GM19397 (cell line): ENCODE measurements at regions not wholly inside any gene's neighbourhood (a gene's known extent, or its start where the extent isn't known, plus 50 kb on each side); places are given as distances from the start of the nearest gene placed in this dataset.
A peak's percentile ranks its signal among the peaks of the same experiment; 100 is the strongest.

Source experiments
- ATAC-seq: cut with Tn5 transposase; IDR thresholded peaks from one replicate; pipeline ENCODE4 v1.9.1; 2021; ENCODE audit warnings: mild to moderate bottlenecking, moderate library complexity; ENCODE audit not compliant: unreplicated experiment

- ATAC-seq = no peak
Measured at GRCh38 chr18:60319129-60319528, 53.4 kb downstream of the MC4R start.

DNA sequence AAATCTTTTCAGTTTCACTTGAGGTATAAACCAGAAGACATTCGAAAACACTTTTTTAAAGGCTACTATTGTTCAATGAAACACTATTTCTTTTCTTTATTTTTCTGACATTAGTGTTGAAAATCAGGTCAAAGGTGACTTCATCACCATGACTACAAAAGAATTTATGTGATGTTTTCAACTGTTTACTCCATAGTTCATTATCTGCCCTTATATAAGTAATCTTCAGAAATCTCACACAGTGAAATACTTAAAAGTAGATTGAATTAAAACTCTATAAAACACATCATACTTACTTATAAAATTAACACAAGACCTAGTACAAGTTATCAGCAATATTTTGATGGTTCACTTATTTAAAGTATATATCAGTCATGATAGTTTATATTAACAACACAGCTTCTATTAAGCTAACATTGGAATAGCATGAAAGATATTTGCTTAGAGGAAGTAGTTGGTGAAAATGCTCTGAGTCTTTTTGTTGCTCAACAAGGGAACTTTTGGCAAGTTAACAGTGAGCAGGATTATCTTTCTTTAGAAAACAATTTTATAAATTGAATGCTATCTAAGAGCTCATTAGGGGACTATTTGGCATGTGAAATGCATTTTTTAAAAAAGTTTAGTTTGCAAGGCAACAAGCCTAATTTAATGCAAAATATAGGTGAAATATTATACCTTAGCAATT lies 60.8 kb downstream of the MC4R start:
- ATAC-seq = no peak

DNA sequence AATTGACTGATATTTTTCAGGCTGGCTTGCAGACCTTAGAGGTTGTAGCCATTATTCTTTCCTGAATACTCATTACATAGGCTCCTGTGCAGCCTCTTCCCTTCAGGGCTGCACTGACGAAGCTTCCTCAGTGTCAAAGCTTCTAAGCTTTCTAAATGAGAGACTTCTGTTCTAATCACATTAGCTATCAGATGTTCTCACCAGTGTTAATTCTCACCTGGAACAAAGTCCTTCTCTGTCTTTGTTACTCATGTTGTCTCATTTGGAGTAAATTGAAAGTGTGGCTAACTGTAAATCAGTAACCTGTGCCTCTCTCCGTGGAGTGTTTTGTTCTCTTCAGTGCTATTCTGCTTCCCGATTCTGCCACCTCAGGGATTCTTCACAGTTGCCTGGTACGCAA lies 76.9 kb downstream of the MC4R start:
- no peak for ATAC-seq

DNA sequence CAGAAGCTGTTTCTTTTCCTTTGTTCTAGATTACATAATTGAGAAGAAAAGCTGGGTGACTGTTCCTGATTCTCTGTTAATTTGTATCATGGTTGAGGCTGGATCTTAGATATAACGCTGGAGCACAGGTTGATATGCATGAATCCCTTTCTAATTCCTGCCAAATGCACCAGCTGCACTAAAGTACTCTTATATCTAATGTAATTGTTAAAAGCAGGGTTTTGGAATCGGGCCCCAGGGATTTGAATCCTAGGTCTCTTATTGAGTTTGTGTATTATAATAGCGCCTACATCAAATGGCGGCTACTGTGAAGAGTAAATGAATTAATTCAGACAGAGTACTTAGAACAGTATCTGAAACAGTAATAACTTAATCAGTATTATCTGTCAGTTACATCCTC lies 80.4 kb downstream of the MC4R start:
- ATAC-seq = no peak

- ATAC-seq = no peak
Measured at GRCh38 chr18:60279391-60279790, 93.2 kb downstream of the MC4R start.

DNA sequence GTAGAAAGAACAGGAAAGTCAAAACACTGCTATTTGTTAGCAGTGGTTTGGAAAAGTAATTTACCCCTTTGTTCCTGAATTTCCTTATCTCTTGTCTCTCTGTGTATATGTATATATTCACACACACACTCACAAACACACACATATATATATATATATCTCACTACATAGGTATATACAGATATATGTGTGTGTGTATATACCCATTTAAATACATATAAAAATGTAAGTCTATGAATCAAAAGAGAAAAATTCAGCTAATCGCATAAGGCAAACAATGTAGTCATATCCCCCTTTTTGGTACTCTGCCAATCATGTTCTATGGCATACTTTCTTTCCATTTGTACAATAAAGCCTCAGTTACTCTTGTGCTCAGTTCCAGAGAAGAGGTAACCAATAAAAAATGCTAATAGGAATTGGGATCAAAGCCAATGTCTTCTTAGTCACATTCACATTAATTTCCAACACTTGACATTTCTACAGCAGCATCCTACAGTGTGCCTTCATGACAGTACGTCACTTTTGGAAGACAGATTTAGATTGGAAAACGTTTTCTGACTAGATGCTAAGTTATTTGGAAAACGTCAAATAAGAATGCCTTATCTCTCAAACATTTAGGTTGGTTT lies 94.6 kb downstream of the MC4R start:
- no peak for ATAC-seq

DNA sequence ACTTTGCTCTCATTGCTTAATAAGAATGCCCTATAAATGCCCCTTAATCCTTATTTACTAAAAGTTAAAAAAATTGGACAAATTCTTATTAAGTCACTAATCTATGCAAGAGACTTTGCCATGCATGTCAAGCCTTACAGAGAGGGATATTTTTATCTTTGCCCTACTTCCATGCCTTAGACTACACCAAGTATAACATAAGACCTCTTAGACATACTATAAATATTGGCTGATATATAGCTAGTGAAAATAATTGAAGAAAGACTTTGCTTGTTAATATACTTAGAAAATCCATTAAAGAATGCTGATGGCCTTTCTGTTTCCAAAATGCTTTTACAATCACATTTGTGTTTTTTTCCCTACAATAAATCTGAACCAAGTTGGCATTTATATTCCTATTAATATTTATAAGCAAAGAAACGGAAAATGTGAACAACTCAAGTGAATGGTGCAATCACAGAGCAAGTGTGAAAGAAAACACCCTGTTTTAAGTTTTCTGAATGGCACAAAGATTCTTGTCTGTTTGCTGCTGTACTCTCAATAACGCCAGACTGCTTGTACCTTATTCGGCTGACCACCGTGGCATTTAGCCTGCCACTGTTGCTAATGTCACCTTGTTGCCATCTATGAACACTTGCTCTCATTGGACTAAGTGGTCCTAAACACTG lies 105.0 kb downstream of the MC4R start:
- no peak for ATAC-seq

DNA sequence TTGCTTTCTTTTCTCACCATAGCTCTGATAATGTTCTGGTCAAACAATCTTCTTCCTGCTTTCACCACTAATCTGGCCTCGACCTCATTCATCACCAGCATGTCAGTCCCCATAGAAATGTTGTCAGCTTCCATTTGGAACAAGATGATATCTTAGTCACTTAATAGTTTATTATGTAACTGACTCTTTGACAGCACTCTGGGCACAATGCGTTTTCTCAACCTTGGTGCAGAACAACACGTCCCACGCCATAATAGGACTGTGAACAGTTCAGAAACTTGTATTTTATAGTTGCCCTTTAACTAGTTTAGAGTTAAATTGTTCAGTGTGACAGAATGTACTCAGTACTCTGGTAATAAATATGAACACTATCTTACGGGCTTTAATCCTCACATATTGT lies 106.0 kb downstream of the MC4R start:
- ATAC-seq = no peak

DNA sequence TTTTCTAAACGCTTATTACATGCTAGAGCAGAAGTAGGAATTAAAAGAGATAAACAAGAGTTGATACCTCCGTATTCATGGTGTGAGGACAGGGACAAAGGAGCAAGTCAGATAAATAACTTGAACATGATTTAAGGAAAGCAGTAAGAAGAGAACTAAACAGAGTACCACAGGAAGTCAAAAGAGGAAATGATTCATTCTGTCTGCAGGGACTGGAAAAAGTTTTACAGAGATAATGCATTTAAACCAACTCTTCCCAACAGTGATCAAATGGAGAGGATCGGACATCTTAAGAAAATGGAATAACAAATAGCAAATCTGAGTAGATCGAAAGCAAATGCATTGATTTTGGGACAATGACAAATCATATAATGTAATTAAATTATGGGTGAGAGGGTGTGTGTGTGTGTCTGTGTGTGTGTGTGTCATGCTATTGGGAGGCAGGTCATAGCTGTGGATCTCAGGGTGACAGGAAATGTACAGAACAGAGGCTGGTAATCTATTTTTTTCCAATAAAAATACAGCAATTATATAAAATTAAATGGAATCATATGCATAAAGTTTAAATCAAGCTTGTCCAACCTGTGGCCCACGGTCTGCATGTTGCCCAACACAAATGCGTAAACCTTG lies 113.4 kb downstream of the MC4R start:
- ATAC-seq = peak; percentile 67

DNA sequence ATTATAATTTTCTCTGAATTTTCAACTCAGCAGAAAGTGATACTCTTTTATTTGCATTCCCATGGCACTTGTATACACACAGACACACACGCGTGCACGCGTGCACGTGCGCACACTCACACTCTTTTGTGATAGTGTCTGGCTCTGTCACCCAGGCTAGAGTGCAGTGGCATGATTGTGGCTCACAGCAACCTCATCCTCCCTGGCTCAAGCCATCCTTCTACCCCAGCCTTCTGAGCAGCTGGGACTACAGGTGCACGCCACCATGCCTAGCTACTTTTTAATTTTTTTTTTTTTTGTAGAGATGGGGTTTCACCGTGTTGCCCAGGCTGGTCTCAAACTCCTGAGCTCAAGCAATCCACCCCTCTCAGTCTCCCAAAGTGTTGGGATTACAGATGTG lies 123.2 kb downstream of the MC4R start:
- no peak for ATAC-seq

GRCh38 chr18:60248336-60249330 lies 123.9 kb downstream of the MC4R start:
- no peak for ATAC-seq

DNA sequence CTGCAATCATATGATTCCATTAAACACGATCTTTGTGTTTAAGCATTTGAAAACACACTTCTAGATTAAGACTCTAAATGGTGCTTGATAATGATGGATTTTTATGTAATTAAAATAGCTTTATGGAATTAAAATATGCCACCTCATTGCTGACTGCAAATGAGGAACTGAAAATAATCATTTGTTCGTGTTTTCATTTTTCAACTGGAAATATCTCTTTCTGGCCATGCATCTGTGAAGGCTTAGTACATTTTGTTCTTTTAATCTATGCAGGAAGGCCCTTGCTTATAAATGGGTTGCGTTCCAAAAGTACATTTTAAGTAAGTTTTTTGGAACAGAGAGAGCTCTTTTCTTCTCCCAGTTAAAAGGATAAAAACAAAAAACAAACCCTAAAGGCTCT lies 125.5 kb downstream of the MC4R start:
- ATAC-seq = peak; percentile 55

GRCh38 chr18:60246606-60247005 lies 126.0 kb downstream of the MC4R start:
- peak; percentile 73 for ATAC-seq

GRCh38 chr18:60245096-60245495 lies 127.5 kb downstream of the MC4R start:
- no peak for ATAC-seq

- peak; percentile 95 for ATAC-seq
Measured at GRCh38 chr18:60239024-60239710, 133.4 kb downstream of the MC4R start.

DNA sequence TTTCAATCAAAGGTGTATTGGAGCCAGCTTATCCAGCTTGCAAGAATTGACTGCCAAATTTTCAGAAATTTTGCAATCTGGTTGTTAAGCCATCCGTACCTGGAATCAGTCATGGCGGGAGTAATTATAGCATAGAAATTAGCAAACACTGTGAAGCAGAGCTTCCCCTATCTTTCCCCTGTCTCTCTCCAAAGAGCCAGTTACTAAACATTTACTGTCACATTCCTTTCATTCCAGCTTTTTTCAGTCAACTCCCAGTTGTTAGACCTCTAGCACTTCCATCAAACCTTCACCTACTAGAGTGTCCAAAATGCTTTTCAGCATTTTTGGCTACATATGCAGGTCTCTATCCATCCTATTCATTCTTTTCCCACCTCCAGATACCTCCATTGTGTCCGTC lies 137.4 kb downstream of the MC4R start:
- ATAC-seq = no peak

DNA sequence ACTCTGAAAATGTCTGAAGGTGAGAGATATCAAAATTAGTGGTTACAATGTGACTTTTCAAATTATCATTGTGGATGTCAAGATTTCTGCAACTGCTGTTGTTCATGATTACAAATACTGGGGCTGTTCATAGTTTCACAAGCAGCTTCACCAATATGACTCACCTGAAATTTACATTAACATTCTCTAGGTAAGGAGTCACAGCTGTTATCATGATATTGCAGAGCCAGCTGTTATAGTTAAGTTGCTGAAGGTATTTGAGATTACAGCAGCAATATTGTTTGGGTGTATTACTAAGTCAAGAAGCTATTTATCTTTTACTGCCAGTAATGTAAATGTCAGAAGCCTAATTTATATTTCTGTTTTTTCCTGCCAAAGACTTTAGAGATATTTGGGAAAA lies 140.0 kb downstream of the MC4R start:
- no peak for ATAC-seq

DNA sequence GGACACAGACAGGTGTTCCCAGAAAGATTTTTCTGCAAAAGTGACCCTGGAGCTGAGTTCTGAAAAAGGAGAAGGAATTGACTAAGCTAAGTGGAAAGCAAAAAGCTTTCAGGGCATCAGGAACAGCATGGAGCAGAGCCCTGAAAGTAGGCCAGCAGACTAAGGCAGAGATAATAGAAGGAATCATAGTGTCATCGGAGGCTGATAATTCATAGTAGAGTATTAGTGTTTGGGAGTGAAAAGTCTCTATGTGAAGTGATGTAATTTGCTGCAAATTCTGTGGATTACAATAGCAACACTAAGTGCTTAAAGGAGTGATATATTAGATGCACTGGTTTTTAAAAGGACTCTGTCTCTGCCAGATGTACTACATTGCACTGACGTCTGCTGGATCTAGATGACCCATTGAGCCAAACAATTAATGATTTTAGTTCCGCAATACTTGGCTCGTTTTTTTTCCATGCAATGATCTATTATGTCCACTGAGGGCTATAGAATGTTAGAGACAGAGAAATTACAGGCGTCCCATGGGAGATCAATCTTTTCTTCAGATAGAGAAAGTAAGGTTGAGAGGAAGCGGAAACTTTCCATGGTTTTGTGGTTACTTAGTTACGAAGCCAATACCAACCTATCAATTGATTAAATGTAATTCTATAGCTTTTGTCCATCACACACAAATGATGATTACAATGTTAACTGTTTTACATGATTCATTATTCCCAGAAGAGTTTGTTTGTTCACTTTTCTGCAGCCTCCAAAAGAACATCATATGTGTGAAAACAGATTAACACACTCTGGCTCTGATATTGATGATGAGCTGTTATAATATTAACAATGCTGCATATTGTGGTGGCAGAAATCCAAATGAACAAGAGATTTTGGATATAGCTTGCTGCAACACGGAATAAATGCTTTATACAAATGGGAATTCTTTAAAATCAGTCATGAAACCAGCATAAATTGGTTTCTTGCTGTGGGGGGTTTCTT lies 143.7 kb downstream of the MC4R start:
- no peak for ATAC-seq

GRCh38 chr18:60215432-60215831 lies 157.1 kb downstream of the MC4R start:
- peak; percentile 57 for ATAC-seq
